GM18507 (cell line): ENCODE measurements at regions not wholly inside any gene's neighbourhood (a gene's known extent, or its start where the extent isn't known, plus 50 kb on each side); places are given as distances from the start of the nearest gene placed in this dataset.
"Not testable (repeated sequence)": the region's sequence is repeated elsewhere in the genome, so short reads cannot be mapped to it uniquely, and the experiment has no call there.

Experiments used
- DNase-seq: peaks from one replicate; pipeline ENCODE4 v3.0.0; 2011; ENCODE audit warnings: low read depth; ENCODE audit not compliant: insufficient read length; ENCODE audit errors: extremely low spot score
- FAIRE-seq: peaks from 2 replicates; lab custom pipeline; 2011; peaks lifted over from hg19 to GRCh38; lab: Jason Lieb, UNC

GRCh38 chr5:45893309-45893708 lies 197.1 kb upstream of the HCN1 start:
- DNase-seq = no peak
- FAIRE-seq = no peak

- not testable (repeated sequence) for DNase-seq, FAIRE-seq
These were observed 194.4 kb upstream of the HCN1 start for GRCh38 chr5:45890441-45891080.

DNA sequence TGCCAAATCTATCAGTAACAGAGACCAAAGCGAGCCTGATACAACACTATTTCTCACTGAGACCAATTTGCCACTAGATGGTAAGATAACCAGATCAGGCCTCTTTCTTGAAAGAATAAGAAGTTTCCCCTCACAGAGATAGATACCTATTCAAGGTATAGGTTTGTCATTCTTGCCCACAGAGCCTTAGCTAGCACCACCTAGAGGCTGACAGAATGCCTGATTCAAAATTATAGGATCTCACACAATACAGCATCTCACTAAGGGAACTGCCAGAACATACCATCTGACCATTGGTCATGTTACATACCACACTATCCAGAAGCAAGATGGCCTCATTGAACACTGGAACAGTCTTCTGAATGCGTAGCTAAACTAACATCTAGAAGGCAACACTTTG lies 166.6 kb upstream of the HCN1 start:
- no peak for DNase-seq
- FAIRE-seq = no peak

GRCh38 chr5:45847877-45848276 lies 151.7 kb upstream of the HCN1 start:
- FAIRE-seq (no peak), DNase-seq (no peak)

- FAIRE-seq = no peak
These were observed 129.9 kb upstream of the HCN1 start for GRCh38 chr5:45826055-45826454.

GRCh38 chr5:45800331-45800730 lies 104.2 kb upstream of the HCN1 start:
- FAIRE-seq (no peak), DNase-seq (no peak)

More at GRCh38 chr5:45826055-45826454, 129.9 kb upstream of the HCN1 start:
- no peak for DNase-seq

DNA sequence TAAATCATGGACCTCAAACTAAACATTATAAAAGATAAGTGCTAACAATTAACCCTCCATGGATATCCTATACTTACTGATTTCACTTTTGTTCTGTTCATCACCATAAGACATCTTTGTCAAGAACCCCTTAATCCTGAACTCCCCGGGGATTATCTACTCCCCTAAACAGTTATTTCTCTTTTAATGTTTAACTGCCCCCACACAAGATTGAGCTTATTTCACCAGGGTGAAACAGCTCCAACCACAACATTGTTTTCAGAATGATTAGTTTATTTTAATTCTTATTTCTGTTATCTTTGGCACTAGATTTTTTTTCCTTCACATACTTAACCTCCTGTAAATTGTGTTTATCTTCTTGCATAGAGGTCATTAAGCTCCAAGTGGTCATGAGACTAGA lies 103.2 kb upstream of the HCN1 start:
- no peak for DNase-seq
- no peak for FAIRE-seq

DNA sequence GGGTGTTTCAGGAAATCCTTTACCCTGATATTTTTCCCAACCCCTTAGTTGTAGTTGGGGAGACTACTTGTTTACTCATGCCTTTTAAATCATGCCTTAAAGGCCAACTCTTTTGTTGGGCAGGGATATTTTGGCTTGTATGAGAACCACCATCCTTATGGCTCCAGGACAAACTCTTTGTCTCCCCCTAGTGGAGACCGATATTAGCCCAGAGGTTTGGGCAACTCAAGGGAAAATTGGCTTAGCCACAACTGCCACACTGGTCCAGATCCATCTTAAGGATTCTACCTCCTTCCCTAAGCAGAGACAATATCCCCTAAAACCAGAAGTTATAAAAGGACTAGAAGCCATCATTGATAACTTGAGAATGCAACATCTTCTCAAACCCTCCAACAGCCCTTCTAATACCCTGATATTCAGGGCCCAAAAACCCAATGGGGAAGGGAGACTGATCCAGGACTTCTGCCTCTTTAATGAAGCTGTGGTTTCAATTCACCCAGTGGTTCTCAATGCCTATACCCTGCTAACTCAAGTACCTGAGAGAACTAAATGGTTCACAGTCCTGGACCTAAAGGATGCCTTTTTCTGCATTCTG lies 100.9 kb upstream of the HCN1 start:
- no peak for FAIRE-seq
- no peak for DNase-seq

- FAIRE-seq (no peak), DNase-seq (no peak)
These were observed 99.3 kb upstream of the HCN1 start for GRCh38 chr5:45795458-45795857.

DNA sequence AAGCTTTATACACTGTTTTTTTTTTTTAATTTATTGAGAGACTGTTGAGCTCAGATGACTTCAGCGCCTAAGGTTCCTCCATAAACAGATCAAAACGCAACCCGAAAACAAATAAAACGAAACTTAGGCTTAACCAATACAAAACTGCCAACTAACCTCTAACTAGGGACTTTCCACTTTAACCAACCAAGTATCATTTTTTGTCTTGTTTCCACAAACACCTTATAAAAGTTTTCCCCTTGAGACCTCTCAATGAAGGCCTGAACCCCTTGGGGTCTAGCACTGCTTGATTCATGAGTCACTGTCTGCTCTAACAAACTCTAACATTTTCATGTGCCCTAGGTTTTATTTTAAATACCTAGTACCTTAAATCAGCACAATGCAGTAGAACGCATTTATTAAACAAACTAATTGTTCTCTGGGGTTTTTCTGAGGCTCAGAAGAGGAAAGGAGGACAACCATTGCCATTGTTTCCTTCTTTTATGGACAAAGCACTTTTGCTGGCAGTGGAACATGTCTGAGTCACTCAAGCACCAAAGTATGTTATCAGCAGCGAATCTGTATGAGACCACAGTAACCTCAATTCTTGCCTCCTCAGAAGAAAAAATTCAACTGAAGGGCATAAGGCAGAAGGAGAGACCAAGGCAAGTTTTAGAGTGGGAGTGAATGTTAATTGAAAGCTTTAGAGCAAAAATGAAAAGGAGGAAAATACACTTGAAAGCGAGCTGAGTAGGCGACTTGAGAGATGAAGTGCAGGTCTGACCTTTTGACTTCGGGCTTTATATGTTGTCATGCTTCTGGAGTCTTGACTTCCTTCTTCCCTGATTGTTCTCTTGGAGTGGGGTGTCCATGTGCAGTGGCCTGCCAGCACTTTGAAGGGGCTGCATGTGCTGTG lies 97.7 kb upstream of the HCN1 start:
- DNase-seq = no peak
- FAIRE-seq = peak; percentile 74

- DNase-seq = no peak
- FAIRE-seq = no peak
These were observed 83.9 kb upstream of the HCN1 start for GRCh38 chr5:45779874-45780671.

GRCh38 chr5:45774528-45774927 lies 78.3 kb upstream of the HCN1 start:
- FAIRE-seq (no peak), DNase-seq (no peak)

DNA sequence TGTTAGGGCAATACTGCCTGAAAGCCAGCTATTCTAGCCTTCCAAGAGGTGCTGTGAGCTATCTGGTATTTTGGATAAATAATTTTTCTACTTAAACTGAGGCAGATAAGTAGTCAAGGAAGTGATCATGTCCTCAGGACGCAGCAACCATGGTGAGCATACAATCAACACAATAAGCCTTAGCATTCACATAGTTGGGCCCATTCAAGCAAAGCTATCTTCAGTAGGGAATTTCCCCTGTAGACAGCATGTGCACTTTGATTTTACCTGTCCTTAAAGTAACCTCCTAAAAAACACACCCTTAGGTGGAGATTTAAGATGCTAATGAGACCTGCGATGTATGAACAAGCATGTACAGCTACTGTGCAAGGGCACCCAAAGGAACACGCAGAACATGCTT lies 76.2 kb upstream of the HCN1 start:
- FAIRE-seq (no peak), DNase-seq (no peak)

- FAIRE-seq (no peak), DNase-seq (no peak)
These were observed 69.4 kb upstream of the HCN1 start for GRCh38 chr5:45765561-45765960.

- DNase-seq = no peak
- FAIRE-seq = no peak
These were observed 54.4 kb upstream of the HCN1 start for GRCh38 chr5:45750574-45750973.

GRCh38 chr5:45748511-45748910 lies 52.3 kb upstream of the HCN1 start:
- not testable (repeated sequence) for FAIRE-seq, DNase-seq
